ENCODE measurements at regions not wholly inside any gene's neighbourhood (a gene's known extent, or its start where the extent isn't known, plus 50 kb on each side); places are given as distances from the start of the nearest gene placed in this dataset.

- H3K4me2 ChIP-seq (ENCODE audit: low read length): no peak overlapping the region
- H2BK12ac ChIP-seq (ENCODE audit: low read length): no peak overlapping the region
- H4K8ac ChIP-seq (ENCODE audit: low read depth, low read length): no peak overlapping the region
- no peak overlapping the region for H2BK120ac ChIP-seq (ENCODE audit: insufficient read depth, low read length, poor library complexity)
- no peak overlapping the region for H4K91ac ChIP-seq (ENCODE audit: low read depth, low read length)
- H3K23ac ChIP-seq (ENCODE audit: low read length): no peak overlapping the region
- H3K79me1 ChIP-seq (ENCODE audit: low read length): no peaks in the 10 kb centered on the region
- no peaks in the 10 kb centered on the region for H3K27me3 ChIP-seq (ENCODE audit: insufficient read depth, low read length)
- WGBS (ENCODE audit: extremely low coverage, insufficient coverage, insufficient read length): no CpG with 5 or more reads among the region's 11 CpGs
- H4K12ac ChIP-seq (ENCODE audit: low read depth, low read length): no peak overlapping the region
- H3K79me2 ChIP-seq (ENCODE audit: control insufficient read depth, insufficient read depth, low read length, poor library complexity): no peaks in the 10 kb centered on the region
- H3K4me3 ChIP-seq (ENCODE audit: low read depth, low read length): no peak overlapping the region
- no peaks in the 10 kb centered on the region for H3K36me3 ChIP-seq (ENCODE audit: control insufficient read depth in 1 of 2, insufficient read depth in 2 of 2, low read length in 2 of 2)
- H3K9ac ChIP-seq (ENCODE audit: low read length): no peak overlapping the region
- no peaks in the 10 kb centered on the region for H3K9me3 ChIP-seq (ENCODE audit: insufficient read depth, low read depth, low read length)
- H2BK5ac ChIP-seq (ENCODE audit: low read depth, low read length, poor library complexity): no peak overlapping the region
- no peak overlapping the region for H3K27ac ChIP-seq (ENCODE audit: low read depth, low read length)
- no peaks in the 10 kb centered on the region for H3K4me1 ChIP-seq (ENCODE audit: control insufficient read depth in 1 of 2, insufficient read depth in 2 of 2, low read length in 2 of 2)
- no peak overlapping the region for H3K14ac ChIP-seq (ENCODE audit: low read length)
- H2AFZ ChIP-seq (ENCODE audit: insufficient read depth, low read length, poor library complexity): no peak overlapping the region
- no peak overlapping the region for H3K18ac ChIP-seq (ENCODE audit: low read length)
- no peak overlapping the region for H3K4ac ChIP-seq (ENCODE audit: low read depth, low read length)
- no peak overlapping the region for H2AK5ac ChIP-seq (ENCODE audit: low read length)
- no peak for DNase-seq
Measured at GRCh38 chr5:175195698-175196656, 248.0 kb downstream of the DRD1 start.

DNA sequence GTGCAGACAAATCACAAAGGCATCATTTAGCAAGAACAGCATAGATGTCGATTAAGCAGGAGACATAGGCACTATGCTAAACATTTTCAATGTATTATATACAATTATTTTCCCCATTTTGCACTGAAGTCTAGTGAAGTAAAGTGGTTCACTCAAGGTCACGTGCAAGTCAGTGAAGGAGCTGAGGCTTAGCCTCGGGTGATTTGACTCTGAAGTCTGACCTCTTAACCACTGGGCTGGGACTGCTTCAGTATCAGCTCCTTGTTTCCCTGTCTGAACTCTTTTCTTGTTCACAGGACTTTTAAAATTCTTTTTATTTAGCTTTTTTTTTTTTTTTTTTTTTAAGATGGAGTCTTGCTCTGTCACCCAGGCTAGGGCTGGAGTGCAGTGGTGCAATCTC lies 262.7 kb downstream of the DRD1 start:
- H3K18ac ChIP-seq (ENCODE audit: low read length): no peak overlapping the region
- H3K79me1 ChIP-seq (ENCODE audit: low read length): no peaks in the 10 kb centered on the region
- H4K12ac ChIP-seq (ENCODE audit: low read depth, low read length): no peak overlapping the region
- no peaks in the 10 kb centered on the region for H3K36me3 ChIP-seq (ENCODE audit: control insufficient read depth in 1 of 2, insufficient read depth in 2 of 2, low read length in 2 of 2)
- H3K27ac ChIP-seq (ENCODE audit: low read depth, low read length): no peak overlapping the region
- H3K9me3 ChIP-seq (ENCODE audit: insufficient read depth, low read depth, low read length): no peaks in the 10 kb centered on the region
- H3K79me2 ChIP-seq (ENCODE audit: control insufficient read depth, insufficient read depth, low read length, poor library complexity): no peaks in the 10 kb centered on the region
- no peak overlapping the region for H3K4ac ChIP-seq (ENCODE audit: low read depth, low read length)
- no peak overlapping the region for H2AK5ac ChIP-seq (ENCODE audit: low read length)
- no peak overlapping the region for H3K4me3 ChIP-seq (ENCODE audit: low read depth, low read length)
- H2BK12ac ChIP-seq (ENCODE audit: low read length): no peak overlapping the region
- H3K27me3 ChIP-seq (ENCODE audit: insufficient read depth, low read length): no peaks in the 10 kb centered on the region
- no peak overlapping the region for H2BK5ac ChIP-seq (ENCODE audit: low read depth, low read length, poor library complexity)
- H4K91ac ChIP-seq (ENCODE audit: low read depth, low read length): no peak overlapping the region
- no peak overlapping the region for H4K8ac ChIP-seq (ENCODE audit: low read depth, low read length)
- H2BK120ac ChIP-seq (ENCODE audit: insufficient read depth, low read length, poor library complexity): no peak overlapping the region
- no CpG with 5 or more reads among the region's 3 CpGs for WGBS (ENCODE audit: extremely low coverage, insufficient coverage, insufficient read length)
- H3K14ac ChIP-seq (ENCODE audit: low read length): no peak overlapping the region
- no peak overlapping the region for H3K9ac ChIP-seq (ENCODE audit: low read length)
- no peak overlapping the region for H3K4me2 ChIP-seq (ENCODE audit: low read length)
- no peaks in the 10 kb centered on the region for H3K4me1 ChIP-seq (ENCODE audit: control insufficient read depth in 1 of 2, insufficient read depth in 2 of 2, low read length in 2 of 2)
- no peak overlapping the region for H3K23ac ChIP-seq (ENCODE audit: low read length)
- no peak overlapping the region for H2AFZ ChIP-seq (ENCODE audit: insufficient read depth, low read length, poor library complexity)
- DNase-seq: no peak

GRCh38 chr5:175170899-175171298 lies 273.1 kb downstream of the DRD1 start:
- Histone ChIP-seq H2BK5ac (ENCODE audit: low read depth, low read length, poor library complexity) (no peak overlapping the region), H4K12ac (ENCODE audit: low read depth, low read length) (no peak overlapping the region), H4K8ac (ENCODE audit: low read depth, low read length) (no peak overlapping the region), H2BK120ac (ENCODE audit: insufficient read depth, low read length, poor library complexity) (no peak overlapping the region), H3K23ac (ENCODE audit: low read length) (no peak overlapping the region), H3K79me1 (ENCODE audit: low read length) (no peaks in the 10 kb centered on the region), H3K9ac (ENCODE audit: low read length) (no peak overlapping the region), H3K79me2 (ENCODE audit: control insufficient read depth, insufficient read depth, low read length, poor library complexity) (no peaks in the 10 kb centered on the region), H4K91ac (ENCODE audit: low read depth, low read length) (no peak overlapping the region), H2AFZ (ENCODE audit: insufficient read depth, low read length, poor library complexity) (no peak overlapping the region), H2AK5ac (ENCODE audit: low read length) (no peak overlapping the region), H3K27me3 (ENCODE audit: insufficient read depth, low read length) (no peaks in the 10 kb centered on the region), H3K4me2 (ENCODE audit: low read length) (no peak overlapping the region), H3K9me3 (ENCODE audit: insufficient read depth, low read depth, low read length) (no peaks in the 10 kb centered on the region), H3K36me3 (ENCODE audit: control insufficient read depth in 1 of 2, insufficient read depth in 2 of 2, low read length in 2 of 2) (no peaks in the 10 kb centered on the region), H3K14ac (ENCODE audit: low read length) (no peak overlapping the region), H3K4me1 (ENCODE audit: control insufficient read depth in 1 of 2, insufficient read depth in 2 of 2, low read length in 2 of 2) (no peaks in the 10 kb centered on the region), H2BK12ac (ENCODE audit: low read length) (no peak overlapping the region), H3K4ac (ENCODE audit: low read depth, low read length) (no peak overlapping the region), H3K4me3 (ENCODE audit: low read depth, low read length) (no peak overlapping the region), H3K27ac (ENCODE audit: low read depth, low read length) (no peak overlapping the region), H3K18ac (ENCODE audit: low read length) (no peak overlapping the region)
- DNase-seq: no peak
- WGBS (ENCODE audit: extremely low coverage, insufficient coverage, insufficient read length): no CpG with 5 or more reads among the region's 1 CpG

DNA sequence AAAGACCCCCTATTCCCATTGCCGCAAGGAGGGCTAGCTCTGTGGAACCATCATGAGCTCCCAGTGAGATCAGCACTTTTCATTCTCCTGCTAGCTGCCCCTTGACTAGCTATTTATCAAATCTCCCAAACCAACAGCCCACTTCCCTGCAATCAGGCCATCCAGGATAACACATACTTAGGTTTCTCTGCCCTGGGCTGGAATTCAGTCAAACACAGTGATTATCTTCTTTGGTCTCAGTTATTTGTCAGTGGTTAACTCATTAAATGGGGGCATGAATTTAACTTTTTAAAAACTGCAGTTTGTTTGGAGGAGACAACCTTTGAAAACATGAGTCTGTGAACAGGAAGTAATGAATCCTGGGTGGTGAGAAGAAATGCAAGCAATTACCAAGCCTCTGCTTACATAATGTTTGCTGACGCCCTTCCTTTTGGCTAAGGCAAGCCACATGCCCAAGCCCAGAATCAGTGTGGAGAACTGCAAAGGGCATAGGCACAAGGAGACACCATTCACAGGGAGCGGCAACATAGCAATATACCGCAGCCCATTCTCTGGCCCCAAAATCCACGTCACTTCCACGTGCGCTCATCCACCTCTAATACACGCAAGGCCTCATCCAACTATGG lies 275.0 kb downstream of the DRD1 start:
- Histone ChIP-seq H3K27me3 (ENCODE audit: insufficient read depth, low read length) (peaks cover 2% of the 10 kb centered on the region), H3K27ac (ENCODE audit: low read depth, low read length) (no peak overlapping the region), H4K91ac (ENCODE audit: low read depth, low read length) (no peak overlapping the region), H3K79me2 (ENCODE audit: control insufficient read depth, insufficient read depth, low read length, poor library complexity) (no peaks in the 10 kb centered on the region), H3K9me3 (ENCODE audit: insufficient read depth, low read depth, low read length) (no peaks in the 10 kb centered on the region), H3K23ac (ENCODE audit: low read length) (no peak overlapping the region), H3K4me1 (ENCODE audit: control insufficient read depth in 1 of 2, insufficient read depth in 2 of 2, low read length in 2 of 2) (no peaks in the 10 kb centered on the region), H4K12ac (ENCODE audit: low read depth, low read length) (no peak overlapping the region), H3K79me1 (ENCODE audit: low read length) (no peaks in the 10 kb centered on the region), H3K18ac (ENCODE audit: low read length) (no peak overlapping the region), H2BK5ac (ENCODE audit: low read depth, low read length, poor library complexity) (no peak overlapping the region), H3K4ac (ENCODE audit: low read depth, low read length) (no peak overlapping the region), H3K4me2 (ENCODE audit: low read length) (no peak overlapping the region), H3K14ac (ENCODE audit: low read length) (no peak overlapping the region), H3K4me3 (ENCODE audit: low read depth, low read length) (no peak overlapping the region), H2AFZ (ENCODE audit: insufficient read depth, low read length, poor library complexity) (no peak overlapping the region), H3K9ac (ENCODE audit: low read length) (no peak overlapping the region), H3K36me3 (ENCODE audit: control insufficient read depth in 1 of 2, insufficient read depth in 2 of 2, low read length in 2 of 2) (no peaks in the 10 kb centered on the region), H2BK120ac (ENCODE audit: insufficient read depth, low read length, poor library complexity) (no peak overlapping the region), H2BK12ac (ENCODE audit: low read length) (no peak overlapping the region), H2AK5ac (ENCODE audit: low read length) (no peak overlapping the region), H4K8ac (ENCODE audit: low read depth, low read length) (no peak overlapping the region)
- WGBS (ENCODE audit: extremely low coverage, insufficient coverage, insufficient read length): no CpG with 5 or more reads among the region's 8 CpGs
- no peak for DNase-seq
